WTC11 (cell line): ENCODE measurements at regions not wholly inside any gene's neighbourhood (a gene's known extent, or its start where the extent isn't known, plus 50 kb on each side); places are given as distances from the start of the nearest gene placed in this dataset.
A peak's percentile ranks its signal among the peaks of the same experiment; 100 is the strongest.

Experiments used
- ATAC-seq: fragments of 200-7000 bp; cut with Tn5 transposase; 2 replicates; pipeline ENCODE4 v1.10.0; 2021; ENCODE audit warnings: mild to moderate bottlenecking, moderate library complexity
- CTCF ChIA-PET: fragments of 300-600 bp; sonication (Branson Sonifier 250); formaldehyde crosslinking; loops from one replicate; lab custom pipeline; 2021; ENCODE audit warnings: antibody characterized with exemption; lab: Charles Lee
- POLR2A ChIA-PET: fragments of 350-600 bp; sonication (Branson Sonifier 250); formaldehyde crosslinking; loops from one replicate; lab custom pipeline; 2021; ENCODE audit warnings: antibody characterized with exemption; lab: Charles Lee
- DNase-seq: peaks from one replicate; pipeline ENCODE4 v3.0.0; 2021; ENCODE audit warnings: low spot score
- H3K27ac Mint-ChIP-seq: 2 replicates; pipeline ENCODE4 v1.8.0; 2021; ENCODE audit warnings: mixed read lengths
- H3K27me3 Mint-ChIP-seq: 2 replicates; pipeline ENCODE4 v1.8.0; 2021; ENCODE audit warnings: low read depth, mild to moderate bottlenecking, moderate library complexity, mixed read lengths
- H3K36me3 Mint-ChIP-seq: 2 replicates; pipeline ENCODE4 v1.8.0; 2021; ENCODE audit warnings: mixed read lengths
- H3K4me1 Mint-ChIP-seq: 2 replicates; pipeline ENCODE4 v1.8.0; 2022; ENCODE audit warnings: mixed read lengths
- H3K4me3 Mint-ChIP-seq: 2 replicates; pipeline ENCODE4 v1.8.0; 2021; ENCODE audit warnings: mild to moderate bottlenecking, moderate library complexity, mixed read lengths
- H3K9me3 Mint-ChIP-seq: 2 replicates; pipeline ENCODE4 v1.8.0; 2021; ENCODE audit warnings: mixed read lengths
- ATF6 ChIP-seq: sonication (generic); formaldehyde crosslinking; IDR thresholded peaks from 2 replicates; pipeline ENCODE4 v1.8.1; 2023; ENCODE audit warnings: mild to moderate bottlenecking, missing genetic modification reagents
- CREB1 ChIP-seq: sonication (generic); formaldehyde crosslinking; IDR thresholded peaks from 2 replicates; pipeline ENCODE4 v1.8.0; 2023; ENCODE audit warnings: mild to moderate bottlenecking, missing genetic modification reagents
- GTF2I ChIP-seq: fragments of 250-450 bp; sonication (Bioruptor Pico); conservative IDR thresholded peaks from 2 replicates; pipeline ENCODE4 v1.4.0; 2021; ENCODE audit warnings: mild to moderate bottlenecking
- HMGA2 ChIP-seq: fragments of 250-450 bp; sonication (Bioruptor Pico); IDR thresholded peaks from 2 replicates; pipeline ENCODE4 v1.4.0; 2021; ENCODE audit warnings: mild to moderate bottlenecking, moderate library complexity
- NFATC4 ChIP-seq: fragments of 250-450 bp; sonication (Bioruptor Pico); IDR thresholded peaks from 2 replicates; pipeline ENCODE4 v1.9.0; 2021; ENCODE audit warnings: mild to moderate bottlenecking
- NR3C1 ChIP-seq: sonication (generic); formaldehyde crosslinking; conservative IDR thresholded peaks from 2 replicates; pipeline ENCODE4 v1.8.1; 2023; ENCODE audit warnings: low read depth, mild to moderate bottlenecking, missing genetic modification reagents
- SMAD4 ChIP-seq: sonication (generic); formaldehyde crosslinking; IDR thresholded peaks from 2 replicates; pipeline ENCODE4 v1.8.0; 2022; ENCODE audit warnings: mild to moderate bottlenecking, missing genetic modification reagents
- SP1 ChIP-seq: sonication (generic); formaldehyde crosslinking; conservative IDR thresholded peaks from 2 replicates; pipeline ENCODE4 v1.8.1; 2022; ENCODE audit warnings: missing genetic modification reagents
- USF2 ChIP-seq: sonication (generic); formaldehyde crosslinking; IDR thresholded peaks from 2 replicates; pipeline ENCODE4 v1.8.1; 2023; ENCODE audit warnings: mild to moderate bottlenecking, missing genetic modification reagents, moderate library complexity
- ZBTB21 ChIP-seq: sonication (generic); formaldehyde crosslinking; IDR thresholded peaks from 2 replicates; pipeline ENCODE4 v1.8.1; 2023; ENCODE audit warnings: mild to moderate bottlenecking, missing genetic modification reagents, borderline replicate concordance
- ZNF219 ChIP-seq: sonication (generic); formaldehyde crosslinking; IDR thresholded peaks from 2 replicates; pipeline ENCODE4 v1.8.0; 2023; ENCODE audit warnings: missing genetic modification reagents, mild to moderate bottlenecking, borderline replicate concordance
- ZNF263 ChIP-seq: sonication (generic); formaldehyde crosslinking; IDR thresholded peaks from 2 replicates; pipeline ENCODE4 v1.8.1; 2022; ENCODE audit warnings: low read depth, mild to moderate bottlenecking, moderate library complexity, missing genetic modification reagents
- ZNF317 ChIP-seq: sonication (generic); formaldehyde crosslinking; IDR thresholded peaks from 2 replicates; pipeline ENCODE4 v1.8.1; 2023; ENCODE audit warnings: low read depth, mild to moderate bottlenecking, moderate library complexity, missing genetic modification reagents, borderline replicate concordance
- TF ChIP-seq, protein P1 (sequence below): fragments of 250-450 bp; sonication (Bioruptor Pico); conservative IDR thresholded peaks from 2 replicates; pipeline ENCODE4 v1.9.0; 2021; ENCODE audit warnings: mild to moderate bottlenecking
- TF ChIP-seq, protein P2 (sequence below): sonication (generic); formaldehyde crosslinking; IDR thresholded peaks from 2 replicates; pipeline ENCODE4 v1.8.0; 2023; ENCODE audit warnings: missing genetic modification reagents
- TF ChIP-seq, protein P3 (sequence below): sonication (generic); formaldehyde crosslinking; IDR thresholded peaks from 2 replicates; pipeline ENCODE4 v1.8.0; 2022; ENCODE audit warnings: mild to moderate bottlenecking, missing genetic modification reagents
- TF ChIP-seq, protein P4 (sequence below): fragments of 200-600 bp; IDR thresholded peaks from 2 replicates; pipeline ENCODE4 v1.8.0; 2022; ENCODE audit warnings: antibody characterized with exemption

GRCh38 chr11:42720716-42721563, 590.9 kb upstream of the API5 start (continued):
- TF ChIP-seq CREB1 (CRISPR knock-in tag): no peak
- TF ChIP-seq, protein P1, sequence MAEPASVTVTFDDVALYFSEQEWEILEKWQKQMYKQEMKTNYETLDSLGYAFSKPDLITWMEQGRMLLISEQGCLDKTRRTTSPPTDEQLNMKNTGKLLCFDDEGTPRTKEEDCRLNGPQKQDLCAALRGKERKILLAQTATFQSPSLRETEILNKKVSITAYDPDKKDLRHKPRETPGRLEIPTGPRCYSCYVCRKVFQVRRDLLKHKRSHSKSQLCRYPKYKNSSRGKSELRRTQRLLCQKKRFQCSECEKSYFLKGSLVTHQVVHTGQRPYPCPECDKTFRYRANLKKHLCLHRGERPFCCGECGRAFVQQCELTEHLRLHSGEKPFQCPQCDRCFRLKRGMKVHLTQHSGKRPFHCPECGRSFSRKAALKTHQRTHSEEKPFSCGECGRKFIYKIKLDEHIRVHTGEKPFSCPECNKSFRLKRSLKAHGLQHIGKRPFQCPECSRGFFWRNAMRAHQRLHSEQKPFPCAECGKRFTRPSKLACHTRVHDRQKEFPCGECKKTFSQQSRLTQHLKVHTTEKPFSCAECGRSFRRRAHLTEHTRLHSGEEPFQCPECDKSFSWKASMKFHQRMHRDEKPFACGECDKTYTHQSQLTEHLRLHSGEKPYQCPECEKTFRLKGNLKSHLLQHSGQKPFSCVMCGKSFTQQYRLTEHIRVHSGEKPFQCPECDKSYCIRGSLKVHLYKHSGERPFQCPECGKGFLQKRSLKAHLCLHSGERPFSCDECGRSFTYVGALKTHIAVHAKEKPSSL: no peak
- no peak for TF ChIP-seq SP1
- TF ChIP-seq GTF2I (CRISPR knock-in tag): no peak
- TF ChIP-seq ATF6: no peak
- TF ChIP-seq, protein P2, sequence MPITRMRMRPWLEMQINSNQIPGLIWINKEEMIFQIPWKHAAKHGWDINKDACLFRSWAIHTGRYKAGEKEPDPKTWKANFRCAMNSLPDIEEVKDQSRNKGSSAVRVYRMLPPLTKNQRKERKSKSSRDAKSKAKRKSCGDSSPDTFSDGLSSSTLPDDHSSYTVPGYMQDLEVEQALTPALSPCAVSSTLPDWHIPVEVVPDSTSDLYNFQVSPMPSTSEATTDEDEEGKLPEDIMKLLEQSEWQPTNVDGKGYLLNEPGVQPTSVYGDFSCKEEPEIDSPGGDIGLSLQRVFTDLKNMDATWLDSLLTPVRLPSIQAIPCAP (CRISPR knock-in tag): no peak
- no peak for TF ChIP-seq ZNF219 (CRISPR knock-in tag)

DNA sequence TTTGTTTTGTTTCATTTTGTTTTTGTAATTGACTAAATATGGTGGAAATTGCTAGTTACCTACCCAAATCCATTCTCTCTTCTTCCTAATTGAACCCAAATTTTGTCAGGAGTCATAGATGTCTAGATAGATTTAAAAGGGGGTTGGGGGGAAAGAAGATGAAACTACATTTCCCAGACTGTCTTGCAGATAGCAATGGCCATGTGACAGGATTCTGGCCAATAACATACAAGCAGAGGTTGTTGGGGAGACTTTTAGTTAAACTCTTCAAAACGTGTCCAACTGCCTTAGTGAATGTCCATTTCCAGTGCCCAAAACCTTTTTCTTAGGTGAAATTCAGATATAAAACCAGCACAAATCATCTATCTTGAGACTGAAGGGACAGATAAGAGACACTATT, 583.9 kb upstream of the API5 start:
- H3K36me3 Mint-ChIP-seq: no peaks in the 10 kb centered on the region
- H3K27ac Mint-ChIP-seq: no peak overlapping the region
- POLR2A ChIA-PET: no interaction called here
- 0 out of 2 replicates have a peak, but pooled peaks cover 3% of the 10 kb centered on the region for H3K9me3 Mint-ChIP-seq
- no peaks in the 10 kb centered on the region; the same call in 1 of the 2 replicates for H3K27me3 Mint-ChIP-seq
- no peaks in the 10 kb centered on the region for H3K4me1 Mint-ChIP-seq
- H3K4me3 Mint-ChIP-seq: no peak overlapping the region
- DNase-seq (no peak), ATAC-seq (peak; percentile 24; the same call in 1 of the 2 replicates)
- CTCF ChIA-PET: no interaction called here
- TF ChIP-seq NR3C1 (CRISPR knock-in tag) (no peak), SP1 (no peak), ZNF263 (no peak), HMGA2 (no peak), SMAD4 (CRISPR knock-in tag) (no peak), NFATC4 (CRISPR knock-in tag) (no peak), ZNF317 (CRISPR knock-in tag) (no peak), USF2 (peak; percentile 83), ZBTB21 (CRISPR knock-in tag) (no peak)
- TF ChIP-seq, protein P3, sequence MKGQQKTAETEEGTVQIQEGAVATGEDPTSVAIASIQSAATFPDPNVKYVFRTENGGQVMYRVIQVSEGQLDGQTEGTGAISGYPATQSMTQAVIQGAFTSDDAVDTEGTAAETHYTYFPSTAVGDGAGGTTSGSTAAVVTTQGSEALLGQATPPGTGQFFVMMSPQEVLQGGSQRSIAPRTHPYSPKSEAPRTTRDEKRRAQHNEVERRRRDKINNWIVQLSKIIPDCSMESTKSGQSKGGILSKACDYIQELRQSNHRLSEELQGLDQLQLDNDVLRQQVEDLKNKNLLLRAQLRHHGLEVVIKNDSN (CRISPR knock-in tag): peak; percentile 78
- TF ChIP-seq, protein P4, sequence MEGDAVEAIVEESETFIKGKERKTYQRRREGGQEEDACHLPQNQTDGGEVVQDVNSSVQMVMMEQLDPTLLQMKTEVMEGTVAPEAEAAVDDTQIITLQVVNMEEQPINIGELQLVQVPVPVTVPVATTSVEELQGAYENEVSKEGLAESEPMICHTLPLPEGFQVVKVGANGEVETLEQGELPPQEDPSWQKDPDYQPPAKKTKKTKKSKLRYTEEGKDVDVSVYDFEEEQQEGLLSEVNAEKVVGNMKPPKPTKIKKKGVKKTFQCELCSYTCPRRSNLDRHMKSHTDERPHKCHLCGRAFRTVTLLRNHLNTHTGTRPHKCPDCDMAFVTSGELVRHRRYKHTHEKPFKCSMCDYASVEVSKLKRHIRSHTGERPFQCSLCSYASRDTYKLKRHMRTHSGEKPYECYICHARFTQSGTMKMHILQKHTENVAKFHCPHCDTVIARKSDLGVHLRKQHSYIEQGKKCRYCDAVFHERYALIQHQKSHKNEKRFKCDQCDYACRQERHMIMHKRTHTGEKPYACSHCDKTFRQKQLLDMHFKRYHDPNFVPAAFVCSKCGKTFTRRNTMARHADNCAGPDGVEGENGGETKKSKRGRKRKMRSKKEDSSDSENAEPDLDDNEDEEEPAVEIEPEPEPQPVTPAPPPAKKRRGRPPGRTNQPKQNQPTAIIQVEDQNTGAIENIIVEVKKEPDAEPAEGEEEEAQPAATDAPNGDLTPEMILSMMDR: no peak
